OCI-LY7 (cell line): ENCODE measurements at regions not wholly inside any gene's neighbourhood (a gene's known extent, or its start where the extent isn't known, plus 50 kb on each side); places are given as distances from the start of the nearest gene placed in this dataset.

Experiments used
- CTCF ChIP-seq: fragments of 200-600 bp; sonication (generic); conservative IDR thresholded peaks from 2 replicates; pipeline ENCODE4 v1.5.1; 2014; ENCODE audit warnings: mild to moderate bottlenecking, antibody characterized with exemption, low read length, moderate library complexity, mixed read lengths
- EZH2phosphoT487 ChIP-seq: fragments of 200-600 bp; sonication (generic); IDR thresholded peaks from 2 replicates; pipeline ENCODE4 v1.6.1; 2018; ENCODE audit warnings: low read depth, borderline replicate concordance, mild to moderate bottlenecking, mixed run types, antibody characterized with exemption, low read length, moderate library complexity, mixed read lengths

- TF ChIP-seq CTCF (no peak), EZH2phosphoT487 (no peak)
These were observed 417.7 kb downstream of the INSC start for GRCh38 chr11:15532432-15532831.
